ENCODE measurements at regions not wholly inside any gene's neighbourhood (a gene's known extent, or its start where the extent isn't known, plus 50 kb on each side); places are given as distances from the start of the nearest gene placed in this dataset.

- H3K4me3 ChIP-seq (ENCODE audit: low read depth, poor library complexity, severe bottlenecking) = no peak overlapping the region
- TF ChIP-seq POLR2A (IDR thresholded peaks at IDR 0.05) (no peak), CTCF (IDR thresholded peaks at IDR 0.05) (no peak)
- WGBS, 2 donors = 49 to 51% methylated on average over 4 of the region's 4 CpGs
- DNase-seq (ENCODE audit: low spot score in 2 of 2) = no peak
- intact Hi-C loops (cut with DNase I; ENCODE audit: low total_unique reads) = no loop called here
Measured at GRCh38 chr9:86644675-86645034, 290.4 kb upstream of the TUT7 start.

- no peak for DNase-seq (ENCODE audit: low spot score in 2 of 2)
- H3K4me3 ChIP-seq (ENCODE audit: low read depth, poor library complexity, severe bottlenecking) = no peak overlapping the region
- no peak for TF ChIP-seq POLR2A (IDR thresholded peaks at IDR 0.05)
- no peak for TF ChIP-seq CTCF (IDR thresholded peaks at IDR 0.05)
- WGBS, 2 donors = 64 to 65% methylated on average over 7 of the region's 7 CpGs
- intact Hi-C loops (cut with DNase I; ENCODE audit: low total_unique reads) = no loop called here
Measured at GRCh38 chr9:86643946-86644674, 289.9 kb upstream of the TUT7 start.

DNA sequence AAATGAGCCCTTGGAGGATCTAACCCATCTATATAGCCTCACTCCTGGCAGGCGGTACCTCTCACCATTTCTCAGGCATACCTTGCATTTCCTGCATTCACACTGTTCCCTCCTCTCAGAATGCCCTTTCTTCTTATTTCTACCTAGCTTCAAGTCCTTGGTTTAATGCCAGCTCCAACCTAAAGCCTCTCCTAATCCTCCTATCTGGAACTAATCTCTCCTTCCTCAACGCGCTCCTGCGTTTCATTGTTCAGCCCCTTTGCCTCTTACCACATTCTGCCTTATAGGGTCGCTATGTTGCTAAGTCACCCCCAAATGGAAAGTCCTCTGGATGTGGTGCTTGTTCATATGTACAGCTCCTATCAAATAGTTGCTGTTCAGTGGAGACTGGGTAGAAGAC lies 288.5 kb upstream of the TUT7 start:
- no peak for TF ChIP-seq POLR2A (IDR thresholded peaks at IDR 0.05)
- no peak for TF ChIP-seq CTCF (IDR thresholded peaks at IDR 0.05)
- intact Hi-C loops (cut with DNase I; ENCODE audit: low total_unique reads) = no loop called here
- WGBS, 2 donors = 90 to 94% methylated on average over 5 of the region's 5 CpGs
- no peak for DNase-seq (ENCODE audit: low spot score in 2 of 2)
- H3K4me3 ChIP-seq (ENCODE audit: low read depth, poor library complexity, severe bottlenecking) = no peak overlapping the region

GRCh38 chr9:86641970-86642369 lies 287.8 kb upstream of the TUT7 start:
- no peak overlapping the region for H3K4me3 ChIP-seq (ENCODE audit: low read depth, poor library complexity, severe bottlenecking)
- no peak for DNase-seq (ENCODE audit: low spot score in 2 of 2)
- no peak for TF ChIP-seq POLR2A (IDR thresholded peaks at IDR 0.05)
- TF ChIP-seq CTCF (IDR thresholded peaks at IDR 0.05) = no peak
- intact Hi-C loops (cut with DNase I; ENCODE audit: low total_unique reads) = no loop called here
- WGBS, 2 donors = 87 to 97% methylated on average over 3 of the region's 3 CpGs

- no peak overlapping the region for H3K4me3 ChIP-seq (ENCODE audit: low read depth, poor library complexity, severe bottlenecking)
- 44 to 66% methylated on average over 5 of the region's 5 CpGs for WGBS, 2 donors
- no peak for TF ChIP-seq POLR2A (IDR thresholded peaks at IDR 0.05)
- no peak for TF ChIP-seq CTCF (IDR thresholded peaks at IDR 0.05)
- DNase-seq (ENCODE audit: low spot score in 2 of 2) = no peak
- intact Hi-C loops (cut with DNase I; ENCODE audit: low total_unique reads) = no loop called here
Measured at GRCh38 chr9:86639899-86640379, 285.7 kb upstream of the TUT7 start.

DNA sequence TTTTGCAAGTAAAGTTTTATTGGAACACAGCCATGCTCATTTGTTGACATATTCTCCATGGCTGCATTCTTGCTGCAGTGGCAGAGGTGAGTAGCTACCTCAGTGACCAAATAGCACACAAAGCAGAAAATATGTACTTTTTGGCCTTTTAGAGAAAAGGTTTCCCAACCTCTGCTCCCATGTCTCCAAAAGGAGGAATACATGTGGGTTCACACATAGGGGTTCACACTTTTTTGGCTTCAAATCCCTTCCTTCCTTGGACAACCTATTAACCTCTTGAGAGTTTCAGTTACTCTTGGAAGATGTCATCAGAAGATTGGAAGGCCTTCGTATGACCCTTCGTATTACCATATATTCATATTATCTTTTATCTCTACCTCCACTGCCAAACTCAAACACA lies 285.1 kb upstream of the TUT7 start:
- H3K4me3 ChIP-seq (ENCODE audit: low read depth, poor library complexity, severe bottlenecking) = no peak overlapping the region
- WGBS, 2 donors = 73 to 78% methylated on average over 2 of the region's 2 CpGs
- DNase-seq (ENCODE audit: low spot score in 2 of 2) = no peak
- intact Hi-C loops (cut with DNase I; ENCODE audit: low total_unique reads) = no loop called here
- TF ChIP-seq CTCF (IDR thresholded peaks at IDR 0.05) (no peak), POLR2A (IDR thresholded peaks at IDR 0.05) (no peak)
